ENCODE measurements at regions not wholly inside any gene's neighbourhood (a gene's known extent, or its start where the extent isn't known, plus 50 kb on each side); places are given as distances from the start of the nearest gene placed in this dataset.

GRCh38 chr6:25027221-25027916, 91.6 kb upstream of the RIPOR2 start:
- no peaks in the 10 kb centered on the region for H3K9me2 ChIP-seq (replicated peaks; ENCODE audit: insufficient read depth)
- H3K79me2 ChIP-seq = no peaks in the 10 kb centered on the region
- no peaks in the 10 kb centered on the region for H3K36me3 ChIP-seq (replicated peaks; ENCODE audit: insufficient read depth, low read depth)
- H3K4me3 ChIP-seq = no peak overlapping the region
- H3K4me1 ChIP-seq (ENCODE audit: insufficient read depth) = no peaks in the 10 kb centered on the region
- no peak overlapping the region for H2AFZ ChIP-seq
- TF ChIP-seq EZH2 (IDR thresholded peaks at IDR 0.05; ENCODE audit: borderline replicate concordance) (no peak), CTCF (IDR thresholded peaks at IDR 0.05; ENCODE audit: poor library complexity) (no peak)
- H3K27me3 ChIP-seq = no peaks in the 10 kb centered on the region
- H3K27ac ChIP-seq = no peak overlapping the region
- no peak for DNase-seq (ENCODE audit: low spot score)
- no peak overlapping the region for H3K4me2 ChIP-seq
- H3K9me3 ChIP-seq (ENCODE audit: low read depth) = no peaks in the 10 kb centered on the region
- WGBS (ENCODE audit: low lambda C conversion rate, missing lambda C conversion rate) = 88% methylated on average over 28 of the region's 31 CpGs
- no peaks in the 10 kb centered on the region for H4K20me1 ChIP-seq (ENCODE audit: insufficient read depth, poor library complexity, severe bottlenecking)

GRCh38 chr6:25028328-25028727, 92.6 kb upstream of the RIPOR2 start:
- Histone ChIP-seq H3K27ac (no peak overlapping the region), H3K79me2 (no peaks in the 10 kb centered on the region), H3K27me3 (no peaks in the 10 kb centered on the region), H3K4me1 (ENCODE audit: insufficient read depth) (no peaks in the 10 kb centered on the region), H3K4me3 (no peak overlapping the region), H3K4me2 (no peak overlapping the region), H4K20me1 (ENCODE audit: insufficient read depth, poor library complexity, severe bottlenecking) (no peaks in the 10 kb centered on the region), H3K36me3 (replicated peaks; ENCODE audit: insufficient read depth, low read depth) (no peaks in the 10 kb centered on the region), H2AFZ (no peak overlapping the region), H3K9me2 (replicated peaks; ENCODE audit: insufficient read depth) (no peaks in the 10 kb centered on the region), H3K9me3 (ENCODE audit: low read depth) (no peaks in the 10 kb centered on the region)
- TF ChIP-seq CTCF (IDR thresholded peaks at IDR 0.05; ENCODE audit: poor library complexity) (no peak), EZH2phosphoT487 (IDR thresholded peaks at IDR 0.05; ENCODE audit: low read depth, severe bottlenecking, unreplicated experiment) (no peak), EZH2 (IDR thresholded peaks at IDR 0.05; ENCODE audit: borderline replicate concordance) (no peak)
- DNase-seq (ENCODE audit: low spot score) = no peak
- 94% methylated on average over 1 of the region's 1 CpG for WGBS (ENCODE audit: low lambda C conversion rate, missing lambda C conversion rate)

GRCh38 chr6:25032934-25033333, 97.2 kb upstream of the RIPOR2 start:
- Histone ChIP-seq H3K9me2 (replicated peaks; ENCODE audit: insufficient read depth) (no peaks in the 10 kb centered on the region), H3K4me2 (no peak overlapping the region), H4K20me1 (ENCODE audit: insufficient read depth, poor library complexity, severe bottlenecking) (no peaks in the 10 kb centered on the region), H3K4me1 (ENCODE audit: insufficient read depth) (peaks cover 18% of the 10 kb centered on the region), H3K27ac (no peak overlapping the region), H2AFZ (no peak overlapping the region), H3K36me3 (replicated peaks; ENCODE audit: insufficient read depth, low read depth) (no peaks in the 10 kb centered on the region), H3K4me3 (no peak overlapping the region), H3K27me3 (no peaks in the 10 kb centered on the region), H3K79me2 (no peaks in the 10 kb centered on the region), H3K9me3 (ENCODE audit: low read depth) (no peaks in the 10 kb centered on the region)
- WGBS (ENCODE audit: low lambda C conversion rate, missing lambda C conversion rate) = 97% methylated on average over 8 of the region's 8 CpGs
- TF ChIP-seq EZH2 (IDR thresholded peaks at IDR 0.05; ENCODE audit: borderline replicate concordance) (no peak), EZH2phosphoT487 (IDR thresholded peaks at IDR 0.05; ENCODE audit: low read depth, severe bottlenecking, unreplicated experiment) (no peak), CTCF (IDR thresholded peaks at IDR 0.05; ENCODE audit: poor library complexity) (no peak)
- no peak for DNase-seq (ENCODE audit: low spot score)

All from hepatocyte (in vitro differentiated cells).